GM12892 (cell line): ENCODE measurements at regions not wholly inside any gene's neighbourhood (a gene's known extent, or its start where the extent isn't known, plus 50 kb on each side); places are given as distances from the start of the nearest gene placed in this dataset.

Experiments used
- POLR2A ChIP-seq: IDR thresholded peaks from 2 replicates; pipeline ENCODE4 v1.6.1; 2011; ENCODE audit warnings: low read depth, low read length, control low read depth
- TAF1 ChIP-seq: IDR thresholded peaks from 2 replicates; pipeline ENCODE4 v1.6.1; 2011; ENCODE audit warnings: low read depth, mild to moderate bottlenecking, control low read depth, low read length, borderline replicate concordance

DNA sequence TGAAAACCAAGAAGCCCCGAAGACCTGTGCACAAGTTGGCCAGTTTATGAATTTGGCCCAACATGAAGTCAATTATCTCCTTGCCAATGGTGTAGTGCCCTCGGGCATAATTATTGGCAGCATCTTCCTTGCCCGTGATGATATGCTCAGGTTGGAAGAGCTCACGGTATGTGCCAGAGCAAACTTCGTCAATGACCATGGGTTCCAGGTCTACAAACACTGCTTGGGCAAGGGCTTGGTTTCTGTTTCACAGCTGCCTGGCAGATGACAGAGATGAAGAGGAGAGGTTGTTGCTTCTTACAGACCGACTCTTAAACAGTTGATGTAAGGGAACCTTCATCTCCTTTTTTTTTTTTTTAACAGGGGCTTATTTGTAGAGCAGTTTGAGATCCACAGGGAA, 135.6 kb upstream of the PLS3 start:
- TF ChIP-seq POLR2A (no peak), TAF1 (no peak)
